DND-41 (cell line): ENCODE measurements at regions not wholly inside any gene's neighbourhood (a gene's known extent, or its start where the extent isn't known, plus 50 kb on each side); places are given as distances from the start of the nearest gene placed in this dataset.

Experiments used
- ATAC-seq: fragments of 200-7000 bp; cut with Tn5 transposase; 3 replicates; pipeline ENCODE4 v1.9.1; 2021; ENCODE audit warnings: low read depth; ENCODE audit not compliant: insufficient read depth
- DNase-seq: peaks from one replicate; pipeline ENCODE4 v3.0.0-alpha.2; 2020
- H2AFZ ChIP-seq: 2 replicates; pipeline ENCODE4 v1.6.0; 2012; ENCODE audit warnings: low read depth, low read length
- H3K27ac ChIP-seq: 2 replicates; pipeline ENCODE4 v1.5.1; 2012; ENCODE audit warnings: low read length, inconsistent platforms
- H3K27me3 ChIP-seq: fragments of 200-600 bp; sonication (generic); 2 replicates; pipeline ENCODE4 v1.6.0; 2012; ENCODE audit warnings: low read length, mild to moderate bottlenecking, inconsistent platforms; ENCODE audit not compliant: insufficient read depth, poor library complexity
- H3K36me3 ChIP-seq: 2 replicates; pipeline ENCODE4 v1.5.1; 2012; ENCODE audit warnings: low read length, inconsistent platforms; ENCODE audit not compliant: insufficient read depth
- H3K4me1 ChIP-seq: 2 replicates; pipeline ENCODE4 v1.5.1; 2012; ENCODE audit warnings: mild to moderate bottlenecking, low read length; ENCODE audit not compliant: insufficient read depth
- H3K4me2 ChIP-seq: 2 replicates; pipeline ENCODE4 v1.6.0; 2012; ENCODE audit warnings: mild to moderate bottlenecking, moderate library complexity, low read length, inconsistent platforms; ENCODE audit not compliant: insufficient read depth
- H3K4me3 ChIP-seq, 2 experiments: fragments of 200-600 bp in 1 of 2; shearing (Covaris generic) in 1 of 2; 2 replicates each; pipeline ENCODE4 v1.5.1; 2012 to 2016; ENCODE audit warnings: inconsistent platforms in 2 of 2, low read length in 2 of 2, mild to moderate bottlenecking in 2 of 2, low read depth in 1 of 2, moderate library complexity in 1 of 2
- H3K79me2 ChIP-seq: 2 replicates; pipeline ENCODE4 v1.6.0; 2012; ENCODE audit warnings: low read length, inconsistent platforms; ENCODE audit not compliant: insufficient read depth
- H3K9ac ChIP-seq: 2 replicates; pipeline ENCODE4 v1.6.0; 2012; ENCODE audit warnings: low read depth, mild to moderate bottlenecking, inconsistent platforms, low read length, moderate library complexity
- H3K9me3 ChIP-seq: 2 replicates; pipeline ENCODE4 v1.5.1; 2012; ENCODE audit warnings: low read length, moderate library complexity, mild to moderate bottlenecking, inconsistent platforms; ENCODE audit not compliant: insufficient read depth, severe bottlenecking
- H4K20me1 ChIP-seq: 2 replicates; pipeline ENCODE4 v1.6.0; 2012; ENCODE audit warnings: low read length; ENCODE audit not compliant: insufficient read depth
- CTCF ChIP-seq: IDR thresholded peaks from 2 replicates; pipeline ENCODE4 v1.5.1; 2012; ENCODE audit warnings: borderline replicate concordance, low read length, moderate library complexity, mild to moderate bottlenecking; ENCODE audit not compliant: poor library complexity, severe bottlenecking; ENCODE audit errors: extremely low read depth
- EZH2 ChIP-seq: IDR thresholded peaks from 3 replicates; pipeline ENCODE4 v1.6.1; 2012; ENCODE audit warnings: borderline replicate concordance, low read depth, mild to moderate bottlenecking, moderate library complexity, low read length, inconsistent platforms; ENCODE audit not compliant: severe bottlenecking

- DNase-seq (no peak), ATAC-seq (no peak)
- Histone ChIP-seq H3K36me3 (no peaks in the 10 kb centered on the region), H4K20me1 (no peaks in the 10 kb centered on the region), H3K27ac (no peak overlapping the region), H3K4me2 (no peak overlapping the region), H3K9me3 (no peaks in the 10 kb centered on the region), H3K9ac (no peak overlapping the region), H3K27me3 (no peaks in the 10 kb centered on the region), H2AFZ (no peak overlapping the region), H3K79me2 (no peaks in the 10 kb centered on the region), H3K4me1 (no peaks in the 10 kb centered on the region), H3K4me3 (no peak overlapping the region)
- TF ChIP-seq EZH2 (no peak), CTCF (no peak)
These were observed 976.1 kb upstream of the MAP3K7 start for GRCh38 chr6:91562955-91563354.

DNA sequence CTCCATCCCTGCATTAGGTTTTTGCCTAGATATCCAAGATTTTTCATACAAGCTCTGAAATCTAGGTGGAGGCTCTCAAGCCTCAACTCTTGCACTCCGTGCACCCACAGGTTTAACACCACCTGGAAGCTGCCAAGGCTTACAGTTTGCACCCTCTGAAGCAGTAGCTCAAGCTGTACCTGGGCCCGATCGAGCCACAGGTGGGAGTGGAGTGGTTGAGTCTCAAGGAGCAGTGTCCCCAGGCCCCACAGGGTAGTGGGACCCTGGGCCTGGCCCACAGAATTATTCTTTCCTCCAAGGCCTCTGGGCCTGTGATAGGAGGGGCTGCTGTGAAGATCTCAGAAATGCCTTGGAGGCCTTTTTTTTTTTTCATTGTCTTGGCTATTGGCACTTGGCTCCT lies 973.5 kb upstream of the MAP3K7 start:
- H4K20me1 ChIP-seq, result no peaks in the 10 kb centered on the region
- no peaks in the 10 kb centered on the region for H3K36me3 ChIP-seq
- DNase-seq (no peak), ATAC-seq (no peak)
- H3K27ac ChIP-seq, result no peak overlapping the region
- no peak overlapping the region for H3K9ac ChIP-seq
- H3K4me2 ChIP-seq, result no peak overlapping the region
- H3K4me3 ChIP-seq, result no peak overlapping the region
- no peaks in the 10 kb centered on the region for H3K79me2 ChIP-seq
- no peaks in the 10 kb centered on the region for H3K27me3 ChIP-seq
- H3K9me3 ChIP-seq, result no peaks in the 10 kb centered on the region
- no peaks in the 10 kb centered on the region for H3K4me1 ChIP-seq
- TF ChIP-seq CTCF (no peak), EZH2 (no peak)
- no peak overlapping the region for H2AFZ ChIP-seq

DNA sequence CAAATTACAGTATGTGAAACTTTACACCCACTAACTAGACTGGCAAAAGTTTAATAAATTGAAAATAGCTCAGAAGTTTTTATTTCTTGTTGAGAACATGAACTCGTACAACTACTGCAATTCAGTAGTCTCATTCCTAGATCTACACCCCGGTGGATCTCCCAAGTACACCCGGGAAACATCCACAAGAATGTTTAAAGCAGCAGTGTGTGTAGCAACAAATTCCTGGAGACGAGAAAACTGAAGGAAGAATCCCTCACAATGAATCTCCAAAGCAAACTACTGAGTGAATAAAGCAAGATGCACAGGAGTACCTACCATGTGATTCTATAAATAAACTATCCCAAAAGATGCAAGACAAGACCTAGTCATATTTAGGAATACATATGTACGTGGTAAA lies 954.0 kb upstream of the MAP3K7 start:
- no peak for DNase-seq
- H3K79me2 ChIP-seq, result no peaks in the 10 kb centered on the region
- ATAC-seq, result no peak
- H3K27me3 ChIP-seq, result no peaks in the 10 kb centered on the region
- no peaks in the 10 kb centered on the region for H4K20me1 ChIP-seq
- H3K9me3 ChIP-seq, result no peaks in the 10 kb centered on the region
- TF ChIP-seq EZH2, result no peak
- H3K4me3 ChIP-seq, result no peak overlapping the region
- no peak overlapping the region for H3K4me2 ChIP-seq
- H3K9ac ChIP-seq, result no peak overlapping the region
- H3K27ac ChIP-seq, result no peak overlapping the region
- no peaks in the 10 kb centered on the region for H3K36me3 ChIP-seq
- no peaks in the 10 kb centered on the region for H3K4me1 ChIP-seq
- H2AFZ ChIP-seq, result no peak overlapping the region

DNA sequence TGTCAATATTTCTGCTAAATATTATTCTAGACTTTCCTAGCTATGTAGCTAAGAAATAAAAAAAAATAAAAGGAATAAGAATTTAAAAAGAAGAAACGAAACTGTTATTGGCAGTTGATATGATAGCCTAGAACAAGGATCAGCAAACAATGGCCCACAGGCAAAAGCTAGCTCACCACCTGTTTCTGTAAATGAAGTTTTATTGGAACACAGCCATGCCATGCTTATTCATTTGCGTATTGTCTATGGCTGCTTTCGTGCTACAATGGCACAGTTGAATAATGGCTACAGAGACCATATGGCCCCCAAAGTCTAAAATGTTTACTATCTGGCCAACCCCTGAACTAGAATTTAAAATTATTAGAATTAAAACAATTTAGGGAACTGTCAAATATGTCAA lies 952.6 kb upstream of the MAP3K7 start:
- no peaks in the 10 kb centered on the region for H4K20me1 ChIP-seq
- no peaks in the 10 kb centered on the region for H3K79me2 ChIP-seq
- H3K9ac ChIP-seq, result no peak overlapping the region
- TF ChIP-seq CTCF, result no peak
- no peak for TF ChIP-seq EZH2
- no peak for ATAC-seq
- no peak for DNase-seq
- H3K27ac ChIP-seq, result no peak overlapping the region
- H3K27me3 ChIP-seq, result no peaks in the 10 kb centered on the region
- no peaks in the 10 kb centered on the region for H3K36me3 ChIP-seq
- no peak overlapping the region for H2AFZ ChIP-seq
- no peaks in the 10 kb centered on the region for H3K4me1 ChIP-seq
- H3K4me3 ChIP-seq, result no peak overlapping the region
- no peaks in the 10 kb centered on the region for H3K9me3 ChIP-seq
- no peak overlapping the region for H3K4me2 ChIP-seq
